ENCODE measurements at regions not wholly inside any gene's neighbourhood (a gene's known extent, or its start where the extent isn't known, plus 50 kb on each side); places are given as distances from the start of the nearest gene placed in this dataset.

GRCh38 chr6:47423079-47423478, 54.5 kb upstream of the CD2AP start:
- TF ChIP-seq CTCF (IDR thresholded peaks at IDR 0.05; ENCODE audit: low read length) (no peak), EZH2 (optimal IDR thresholded peaks at IDR 0.05; ENCODE audit: low read depth, low read length) (no peak)
